ENCODE measurements at regions not wholly inside any gene's neighbourhood (a gene's known extent, or its start where the extent isn't known, plus 50 kb on each side); places are given as distances from the start of the nearest gene placed in this dataset.

DNA sequence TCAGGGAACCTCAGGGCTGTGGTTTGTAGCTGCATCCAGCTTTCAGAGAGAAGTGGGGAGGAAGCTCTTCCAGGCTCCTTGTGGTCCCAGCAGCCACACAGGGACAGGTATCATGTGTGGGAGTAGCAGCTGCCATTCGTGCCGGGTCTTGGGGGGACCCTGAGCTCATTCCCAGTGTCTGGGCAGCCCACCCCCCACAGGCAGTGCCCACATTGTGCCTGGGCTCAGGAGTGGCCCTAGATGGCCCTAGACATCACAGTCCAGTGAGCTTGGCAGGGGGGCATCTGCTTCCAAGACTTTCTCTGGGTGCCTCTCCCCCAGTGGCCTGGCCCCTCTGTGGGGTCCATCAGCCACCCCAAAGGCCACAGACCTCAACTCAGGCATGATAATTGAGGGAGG is 619.7 kb downstream of the BRD1 start:
- H3K4me1 ChIP-seq (ENCODE audit: insufficient read depth), result no peaks in the 10 kb centered on the region
- TF ChIP-seq POLR2A (IDR thresholded peaks at IDR 0.05), result no peak
- TF ChIP-seq, protein P1, sequence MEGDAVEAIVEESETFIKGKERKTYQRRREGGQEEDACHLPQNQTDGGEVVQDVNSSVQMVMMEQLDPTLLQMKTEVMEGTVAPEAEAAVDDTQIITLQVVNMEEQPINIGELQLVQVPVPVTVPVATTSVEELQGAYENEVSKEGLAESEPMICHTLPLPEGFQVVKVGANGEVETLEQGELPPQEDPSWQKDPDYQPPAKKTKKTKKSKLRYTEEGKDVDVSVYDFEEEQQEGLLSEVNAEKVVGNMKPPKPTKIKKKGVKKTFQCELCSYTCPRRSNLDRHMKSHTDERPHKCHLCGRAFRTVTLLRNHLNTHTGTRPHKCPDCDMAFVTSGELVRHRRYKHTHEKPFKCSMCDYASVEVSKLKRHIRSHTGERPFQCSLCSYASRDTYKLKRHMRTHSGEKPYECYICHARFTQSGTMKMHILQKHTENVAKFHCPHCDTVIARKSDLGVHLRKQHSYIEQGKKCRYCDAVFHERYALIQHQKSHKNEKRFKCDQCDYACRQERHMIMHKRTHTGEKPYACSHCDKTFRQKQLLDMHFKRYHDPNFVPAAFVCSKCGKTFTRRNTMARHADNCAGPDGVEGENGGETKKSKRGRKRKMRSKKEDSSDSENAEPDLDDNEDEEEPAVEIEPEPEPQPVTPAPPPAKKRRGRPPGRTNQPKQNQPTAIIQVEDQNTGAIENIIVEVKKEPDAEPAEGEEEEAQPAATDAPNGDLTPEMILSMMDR (IDR thresholded peaks at IDR 0.05), result no peak
- no peak for TF ChIP-seq EP300 (IDR thresholded peaks at IDR 0.05)
- H3K9me3 ChIP-seq, result no peaks in the 10 kb centered on the region
- no peak overlapping the region for H3K27ac ChIP-seq
- WGBS, 3 donors, result 59 to 67% (median 64%) methylated on average over 2 of the region's 2 CpGs
- DNase-seq, result peak in 2 of 5 donors; percentile 2
- intact Hi-C loops (cut with DNase I), result no loop called here
- H3K4me3 ChIP-seq, result no peak overlapping the region
- H3K27me3 ChIP-seq, result no peaks in the 10 kb centered on the region
- no peaks in the 10 kb centered on the region for H3K36me3 ChIP-seq

DNA sequence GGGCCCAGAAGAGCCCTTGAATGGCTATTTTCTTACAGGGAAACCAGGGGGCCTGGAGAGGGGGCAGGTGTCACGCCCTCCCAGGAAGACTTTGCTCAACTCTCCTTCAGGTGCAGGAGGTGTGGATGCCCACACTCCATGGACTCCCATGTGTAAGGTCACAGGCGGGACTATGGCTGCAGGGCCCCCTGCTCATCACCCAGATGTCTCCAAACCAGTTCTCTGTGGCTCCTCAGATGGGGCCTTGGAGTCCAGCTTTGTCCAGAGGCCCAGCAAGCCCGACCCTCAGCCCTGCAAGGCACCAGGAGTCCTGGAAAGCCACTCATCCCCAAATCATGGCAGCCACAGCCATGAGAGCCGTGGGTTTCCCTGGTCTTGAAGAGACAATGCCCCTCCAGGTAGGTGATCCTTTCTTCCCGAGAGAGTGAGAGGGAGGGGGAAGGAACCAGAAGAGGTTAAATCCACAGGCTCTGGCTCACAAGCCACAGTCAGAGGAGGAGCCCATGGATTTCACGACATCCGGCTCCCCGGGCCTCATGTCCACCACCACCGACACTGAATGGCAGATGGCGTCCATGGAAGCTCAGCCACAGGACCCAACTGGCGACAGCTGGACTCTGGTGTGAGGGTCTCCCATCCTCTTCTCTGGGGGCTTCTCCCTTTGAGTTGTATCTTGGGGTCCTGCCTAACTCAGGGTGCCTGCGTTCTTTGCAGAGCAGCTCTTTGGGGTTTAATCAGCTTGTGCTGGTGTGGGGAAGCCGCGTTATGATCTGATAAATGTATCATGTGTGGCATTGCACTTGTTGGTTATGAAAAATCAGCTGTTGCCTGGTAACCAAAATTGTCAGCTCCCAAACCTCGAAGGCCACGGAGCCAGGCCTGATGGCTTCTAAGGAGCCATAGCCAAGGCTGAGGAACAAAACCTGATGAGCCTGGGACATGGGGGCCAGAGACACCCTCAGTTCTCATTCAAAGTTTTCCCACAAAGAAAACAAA is 620.4 kb downstream of the BRD1 start:
- no peaks in the 10 kb centered on the region for H3K27me3 ChIP-seq

DNA sequence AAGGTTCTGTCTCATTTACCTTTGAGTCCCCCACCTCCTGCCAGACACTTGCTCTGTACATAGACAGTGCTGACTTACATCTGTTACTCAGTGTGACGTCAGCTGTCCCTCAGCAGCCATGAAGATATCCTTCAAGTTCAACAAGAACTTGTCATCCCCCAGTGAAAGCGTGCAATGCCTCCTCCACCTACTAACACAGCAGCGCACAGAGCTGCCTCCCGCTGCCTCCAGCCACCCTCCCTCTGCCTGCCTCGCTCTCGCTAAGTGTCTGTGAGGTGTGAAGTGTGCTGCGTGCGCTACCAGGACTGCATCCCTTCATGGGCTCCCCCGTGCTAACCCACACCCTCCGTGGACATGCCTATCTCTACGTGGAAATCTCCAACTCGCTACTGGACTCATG is 621.4 kb downstream of the BRD1 start:
- H3K27me3 ChIP-seq, result no peaks in the 10 kb centered on the region

More for the DNA sequence above, 620.4 kb downstream of the BRD1 start:
- Histone ChIP-seq H3K9me3 (no peaks in the 10 kb centered on the region), H3K4me3 (no peak overlapping the region), H3K27ac (no peak overlapping the region), H3K4me1 (ENCODE audit: insufficient read depth) (no peaks in the 10 kb centered on the region), H3K36me3 (no peaks in the 10 kb centered on the region)
- 68 to 77% (median 74%) methylated on average over 16 of the region's 16 CpGs for WGBS, 3 donors
- no peak for TF ChIP-seq EP300 (IDR thresholded peaks at IDR 0.05)
- intact Hi-C loops (cut with DNase I), result no loop called here
- peak in 2 of 5 donors; percentile 1 to 8 for DNase-seq

DNA sequence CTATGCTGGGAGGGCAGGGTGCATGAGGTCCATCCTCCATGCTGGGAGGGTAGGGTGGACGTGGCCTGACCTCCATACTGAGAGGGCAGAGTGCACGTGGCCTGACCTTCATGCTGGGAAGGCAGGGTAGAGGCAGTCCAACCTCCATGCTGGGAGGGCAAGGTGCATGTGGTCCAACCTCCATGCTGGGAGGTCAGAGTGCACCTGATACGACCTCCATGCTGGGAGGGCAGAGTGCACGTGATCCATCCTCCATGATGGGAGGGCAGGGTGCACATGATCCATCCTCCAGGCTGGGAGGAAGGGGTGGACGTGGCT is 622.2 kb downstream of the BRD1 start:
- DNase-seq, result peak in 1 of 5 donors; percentile 7
- no peak overlapping the region for H3K4me3 ChIP-seq
- no peaks in the 10 kb centered on the region for H3K36me3 ChIP-seq
- TF ChIP-seq EP300 (IDR thresholded peaks at IDR 0.05), result no peak
- TF ChIP-seq, protein P1 (IDR thresholded peaks at IDR 0.05), result no peak
- no peak overlapping the region for H3K27ac ChIP-seq
- no peaks in the 10 kb centered on the region for H3K4me1 ChIP-seq (ENCODE audit: insufficient read depth)
- no peaks in the 10 kb centered on the region for H3K9me3 ChIP-seq
- WGBS, 3 donors, result 50 to 69% (median 67%) methylated on average over 5 of the region's 5 CpGs
- intact Hi-C loops (cut with DNase I), result no loop called here
- no peaks in the 10 kb centered on the region for H3K27me3 ChIP-seq

More for the DNA sequence above, 621.4 kb downstream of the BRD1 start:
- H3K4me3 ChIP-seq, result no peak overlapping the region
- no peaks in the 10 kb centered on the region for H3K4me1 ChIP-seq (ENCODE audit: insufficient read depth)
- no peak overlapping the region for H3K27ac ChIP-seq
- intact Hi-C loops (cut with DNase I), result no loop called here
- WGBS, 3 donors, result 74 to 83% (median 76%) methylated on average over 12 of the region's 12 CpGs
- no peaks in the 10 kb centered on the region for H3K36me3 ChIP-seq
- no peaks in the 10 kb centered on the region for H3K9me3 ChIP-seq
- TF ChIP-seq, protein P1 (IDR thresholded peaks at IDR 0.05), result no peak
- TF ChIP-seq EP300 (IDR thresholded peaks at IDR 0.05), result no peak
- TF ChIP-seq POLR2A (IDR thresholded peaks at IDR 0.05), result no peak
- peak in 2 of 5 donors; percentile 1 to 3 for DNase-seq
